ENCODE measurements at regions not wholly inside any gene's neighbourhood (a gene's known extent, or its start where the extent isn't known, plus 50 kb on each side); places are given as distances from the start of the nearest gene placed in this dataset.
"Not testable (repeated sequence)": the region's sequence is repeated elsewhere in the genome, so short reads cannot be mapped to it uniquely, and the experiment has no call there.

DNA sequence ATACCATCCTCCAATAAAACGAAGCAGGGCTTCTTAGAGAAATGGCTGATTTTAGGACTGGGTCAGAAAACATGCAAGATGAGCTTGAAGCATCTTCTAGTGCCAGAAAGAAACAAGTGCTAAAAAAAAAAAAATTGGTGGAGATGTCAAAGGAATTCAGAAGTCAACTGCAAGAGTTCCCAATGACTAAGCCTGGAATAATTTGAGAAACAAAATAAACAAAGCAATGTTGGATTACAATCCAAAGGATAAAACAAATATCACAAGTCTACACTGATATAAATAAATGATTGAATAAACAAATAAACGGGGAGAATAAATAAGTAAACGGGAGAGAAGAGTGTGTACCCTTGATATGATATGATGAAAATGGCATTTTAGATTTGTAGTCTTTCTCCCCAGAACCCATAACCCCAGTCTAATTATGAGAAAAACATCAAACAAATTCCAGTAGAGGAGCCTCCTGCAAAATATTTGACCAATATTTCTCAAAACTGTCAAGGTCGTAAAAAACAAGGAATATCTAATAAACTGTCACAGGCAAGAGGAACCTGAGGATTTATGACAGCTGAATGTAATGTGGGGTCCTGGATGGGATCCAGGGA is 63.5 kb upstream of the CCL21 start:
- Mint-ChIP-seq H3K9me3 (peaks cover 0 to 8% (median 2%) of the 10 kb centered on the region in 6 donors), H3K36me3 (no peaks in the 10 kb centered on the region), H3K27me3 (ENCODE audit: low read depth in 3 of 3) (peaks cover 5 to 8% (median 8%) of the 10 kb centered on the region in 3 donors), H3K4me3 (no peak overlapping the region), H3K4me1 (no peaks in the 10 kb centered on the region), H3K27ac (no peak overlapping the region)
- DNase-seq, result no peak

DNA sequence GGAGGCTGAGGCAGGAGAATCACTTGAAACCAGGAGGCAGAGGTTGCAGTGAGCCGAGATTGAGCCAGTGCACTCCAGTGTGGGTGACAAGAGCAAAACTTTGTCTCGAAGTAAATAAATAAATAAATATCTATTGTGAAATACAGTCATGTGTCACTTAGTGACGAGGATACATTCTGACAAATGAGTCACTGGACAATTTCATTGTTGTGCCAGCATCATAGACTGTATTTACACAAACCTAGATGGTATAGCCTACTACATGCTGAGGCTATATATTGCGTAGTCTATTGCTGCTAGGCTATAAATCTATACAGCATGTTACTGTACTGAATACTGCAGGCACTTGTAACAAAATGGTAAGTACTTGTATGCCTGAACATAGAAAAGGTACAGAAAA is 61.1 kb upstream of the CCL21 start:
- Mint-ChIP-seq H3K36me3 (no peaks in the 10 kb centered on the region), H3K27ac (no peak overlapping the region), H3K27me3 (ENCODE audit: low read depth in 3 of 3) (peaks cover 5 to 9% (median 8%) of the 10 kb centered on the region in 3 donors), H3K4me1 (no peaks in the 10 kb centered on the region), H3K4me3 (no peak overlapping the region), H3K9me3 (peaks cover 0 to 2% (median 0%) of the 10 kb centered on the region in 6 donors)
- no peak for DNase-seq

DNA sequence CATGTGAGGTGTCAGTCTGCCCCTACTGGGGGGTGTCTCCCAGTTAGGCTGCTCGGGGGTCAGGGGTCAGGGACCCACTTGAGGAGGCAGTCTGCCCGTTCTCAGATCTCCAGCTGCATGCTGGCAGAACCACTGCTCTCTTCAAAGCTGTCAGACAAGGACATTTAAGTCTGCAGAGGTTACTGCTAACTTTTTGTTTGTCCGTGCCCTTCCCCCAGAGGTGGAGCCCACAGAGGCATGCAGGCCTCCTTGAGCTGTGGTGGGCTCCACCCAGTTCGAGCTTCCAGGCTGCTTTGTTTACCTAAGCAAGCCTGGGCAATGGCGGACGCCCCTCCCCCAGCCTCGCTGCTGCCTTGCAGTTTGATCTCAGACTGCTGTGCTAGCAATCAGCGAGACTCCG is 57.2 kb upstream of the CCL21 start:
- H3K36me3 Mint-ChIP-seq; H3K4me3 Mint-ChIP-seq; H3K27me3 Mint-ChIP-seq (ENCODE audit: low read depth in 3 of 3); DNase-seq; H3K27ac Mint-ChIP-seq; H3K4me1 Mint-ChIP-seq; H3K9me3 Mint-ChIP-seq: not testable (repeated sequence)

DNA sequence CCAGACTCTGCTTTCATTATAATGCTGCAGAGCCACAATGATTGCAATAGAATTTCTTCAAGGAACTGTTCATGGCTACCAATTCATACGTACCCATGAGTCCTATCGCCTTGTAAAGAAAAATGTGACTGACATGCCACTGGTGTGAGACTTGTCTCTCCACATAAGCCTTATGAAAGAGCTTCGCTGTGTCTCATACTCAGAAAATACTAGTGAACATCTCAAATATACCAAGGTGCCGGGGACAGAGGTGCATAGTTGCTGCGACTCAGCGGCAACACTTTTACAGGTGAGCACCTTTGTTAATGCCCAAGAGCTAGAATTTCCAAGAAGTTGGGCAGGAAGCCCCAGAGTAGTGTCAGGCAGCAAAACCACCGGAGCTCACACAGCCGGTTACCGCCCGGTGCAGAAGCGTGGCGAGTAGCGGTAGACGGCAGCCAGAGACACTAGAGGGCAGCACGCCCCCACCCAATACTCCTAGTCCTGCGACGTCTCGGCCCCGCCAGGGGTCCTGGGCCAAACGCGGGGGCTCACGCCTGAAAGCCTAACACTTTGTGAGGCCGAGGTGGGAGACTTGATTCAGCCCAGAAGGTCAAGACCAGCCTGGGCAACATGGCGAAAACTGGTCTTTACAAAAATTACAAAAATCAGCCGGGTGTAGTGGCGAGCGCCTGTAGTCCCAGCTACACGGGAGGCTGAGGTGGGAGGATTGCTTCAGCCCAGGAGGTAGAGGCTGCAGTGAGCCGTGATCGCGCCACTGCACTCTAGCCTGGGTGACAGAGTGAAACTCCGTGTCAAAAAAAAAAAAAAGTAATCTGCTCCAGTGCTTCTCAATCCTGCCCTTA is 50.5 kb upstream of the CCL21 start:
- H3K27ac Mint-ChIP-seq, H3K9me3 Mint-ChIP-seq, H3K4me1 Mint-ChIP-seq, H3K36me3 Mint-ChIP-seq, H3K4me3 Mint-ChIP-seq: not testable (repeated sequence)
- DNase-seq, result peak in 2 of 3 donors; percentile 4 to 5
- H3K27me3 Mint-ChIP-seq (ENCODE audit: low read depth in 3 of 3), result peaks cover 2 to 19% (median 8%) of the 10 kb centered on the region in 3 donors
